H1 (cell line): ENCODE measurements at regions not wholly inside any gene's neighbourhood (a gene's known extent, or its start where the extent isn't known, plus 50 kb on each side); places are given as distances from the start of the nearest gene placed in this dataset.

Experiments used
- CTCF ChIA-PET: fragments of 300-600 bp; sonication (Branson Sonifier 250); formaldehyde crosslinking; loops from one replicate; lab custom pipeline; 2021; ENCODE audit not compliant: partially characterized antibody; lab: Charles Lee
- POLR2A ChIA-PET: fragments of 300-600 bp; sonication (Branson Sonifier 250); formaldehyde crosslinking; loops from one replicate; lab custom pipeline; 2021; ENCODE audit warnings: inconsistent platforms; ENCODE audit not compliant: partially characterized antibody; lab: Charles Lee
- DNase-seq, 2 experiments: peaks; one replicate each; pipeline versions ENCODE4 v3.0.0 to v3.0.0-alpha.2; 2010 to 2022; ENCODE audit warnings: low spot score in 2 of 2, low read depth in 1 of 2, mixed read lengths in 1 of 2
- FAIRE-seq: peaks from 2 replicates; lab custom pipeline; 2011; peaks lifted over from hg19 to GRCh38; lab: Jason Lieb, UNC
- H2AFZ ChIP-seq: 2 replicates; pipeline ENCODE4 v1.8.1; 2012; ENCODE audit warnings: low read length, inconsistent platforms
- H2AK5ac ChIP-seq: 2 replicates; pipeline ENCODE4 v1.6.1; 2013; ENCODE audit warnings: low read depth, low read length
- H2BK120ac ChIP-seq: replicated peaks from 2 replicates; pipeline ENCODE3; 2013; ENCODE audit warnings: low read depth, low read length, inconsistent platforms
- H2BK12ac ChIP-seq: 2 replicates; pipeline ENCODE4 v1.6.1; 2013; ENCODE audit warnings: low read depth, low read length
- H2BK15ac ChIP-seq: 2 replicates; pipeline ENCODE4 v1.6.1; 2013; ENCODE audit warnings: low read length
- H2BK20ac ChIP-seq: 2 replicates; pipeline ENCODE4 v1.6.1; 2013; ENCODE audit warnings: low read length
- H2BK5ac ChIP-seq: 2 replicates; pipeline ENCODE4 v1.6.1; 2013; ENCODE audit warnings: low read depth, low read length
- H3K14ac ChIP-seq: 2 replicates; pipeline ENCODE4 v1.6.1; 2013; ENCODE audit warnings: inconsistent platforms; ENCODE audit not compliant: insufficient read length
- H3K18ac ChIP-seq: 2 replicates; pipeline ENCODE4 v1.6.1; 2013; ENCODE audit warnings: low read length; ENCODE audit errors: extremely low read depth
- H3K23ac ChIP-seq: 2 replicates; pipeline ENCODE4 v1.6.1; 2013; ENCODE audit warnings: inconsistent platforms; ENCODE audit not compliant: insufficient read length
- H3K23me2 ChIP-seq: 2 replicates; pipeline ENCODE4 v1.6.1; 2013; ENCODE audit warnings: low read depth, low read length
- H3K27ac ChIP-seq: 2 replicates; pipeline ENCODE4 v1.6.1; 2011; ENCODE audit warnings: low read depth, low read length, inconsistent platforms
- H3K27me3 ChIP-seq, 4 experiments: replicated peaks in 1 of 4; 1 replicate in 1 of 4; 2 replicates in 3 of 4; pipeline versions ENCODE4 v1.6.1 to v1.8.1; 2011 to 2013; ENCODE audit warnings: low read length in 3 of 4, mild to moderate bottlenecking in 3 of 4, inconsistent platforms in 2 of 4, mixed read lengths in 2 of 4, moderate library complexity in 1 of 4; ENCODE audit not compliant: control insufficient read depth in 3 of 4, insufficient read depth in 3 of 4; ENCODE audit errors: extremely low read depth in 1 of 4
- H3K36me3 ChIP-seq, 4 experiments: 2 replicates each; pipeline versions ENCODE4 v1.6.1 to v1.8.1; 2011 to 2013; ENCODE audit warnings: mild to moderate bottlenecking in 4 of 4, low read length in 3 of 4, moderate library complexity in 2 of 4, control low read depth in 1 of 4, inconsistent platforms in 1 of 4; ENCODE audit not compliant: insufficient read depth in 4 of 4, control insufficient read depth in 2 of 4
- H3K4ac ChIP-seq: replicated peaks from 2 replicates; pipeline ENCODE3; 2013; ENCODE audit warnings: low read length, low read depth, mixed read lengths, inconsistent platforms; ENCODE audit not compliant: insufficient read length
- H3K4me1 ChIP-seq, 4 experiments: replicated peaks in 1 of 4; 1 replicate in 1 of 4; 2 replicates in 3 of 4; pipeline versions ENCODE4 v1.6.1 to v1.8.1; 2011 to 2013; ENCODE audit warnings: low read length in 3 of 4, inconsistent platforms in 2 of 4, mixed read lengths in 1 of 4; ENCODE audit not compliant: insufficient read depth in 4 of 4, control insufficient read depth in 3 of 4
- H3K4me2 ChIP-seq, 2 experiments: 2 replicates each; pipeline versions ENCODE4 v1.6.1 to v1.8.1; 2011 to 2013; ENCODE audit warnings: low read depth in 2 of 2, low read length in 2 of 2, control low read depth in 1 of 2, inconsistent platforms in 1 of 2, mild to moderate bottlenecking in 1 of 2; ENCODE audit not compliant: insufficient read depth in 1 of 2
- H3K4me3 ChIP-seq, 4 experiments: fragments of 200-600, 300-600 bp in 1 of 4; sonication (generic), shearing (Covaris generic), sonication (Bioruptor Twin) in 1 of 4; 2 replicates each; pipeline versions ENCODE4 v1.5.1 to v1.8.1; 2011 to 2016; ENCODE audit warnings: low read length in 4 of 4, low read depth in 3 of 4, control low read depth in 2 of 4, inconsistent platforms in 2 of 4, mild to moderate bottlenecking in 2 of 4, mixed read lengths in 1 of 4, moderate library complexity in 1 of 4; ENCODE audit not compliant: insufficient read depth in 2 of 4; ENCODE audit errors: extremely low read depth in 1 of 4
- H3K56ac ChIP-seq: replicated peaks from 2 replicates; pipeline ENCODE3; 2013; ENCODE audit warnings: low read depth, mild to moderate bottlenecking, mixed read lengths, low read length, inconsistent platforms; ENCODE audit not compliant: insufficient read length
- H3K79me1 ChIP-seq: 2 replicates; pipeline ENCODE4 v1.6.1; 2013; ENCODE audit warnings: low read depth, low read length, control low read depth
- H3K79me2 ChIP-seq, 2 experiments: 2 replicates each; pipeline versions ENCODE4 v1.6.1 to v1.8.1; 2012 to 2013; ENCODE audit warnings: low read length in 2 of 2, mild to moderate bottlenecking in 2 of 2, inconsistent platforms in 1 of 2; ENCODE audit not compliant: insufficient read depth in 2 of 2, control insufficient read depth in 1 of 2
- H3K9ac ChIP-seq, 4 experiments: replicated peaks in 1 of 4; 1 replicate in 1 of 4; 2 replicates in 3 of 4; pipeline versions ENCODE4 v1.6.1 to v1.8.1; 2011 to 2013; ENCODE audit warnings: low read depth in 3 of 4, low read length in 3 of 4, control low read depth in 2 of 4, mild to moderate bottlenecking in 2 of 4, moderate library complexity in 2 of 4, inconsistent platforms in 1 of 4; ENCODE audit errors: extremely low read depth in 1 of 4
- H3K9me3 ChIP-seq, 2 experiments: 2 replicates each; pipeline versions ENCODE4 v1.6.1 to v1.8.1; 2012 to 2013; ENCODE audit warnings: mild to moderate bottlenecking in 2 of 2, moderate library complexity in 2 of 2, control low read depth in 1 of 2, inconsistent platforms in 1 of 2, low read depth in 1 of 2, low read length in 1 of 2, mixed read lengths in 1 of 2; ENCODE audit not compliant: insufficient read depth in 2 of 2
- H4K20me1 ChIP-seq, 2 experiments: replicated peaks in 1 of 2; 2 replicates each; pipeline versions ENCODE3 to v1.8.1; 2011 to 2013; ENCODE audit warnings: inconsistent platforms in 2 of 2, low read length in 2 of 2, mild to moderate bottlenecking in 1 of 2; ENCODE audit not compliant: insufficient read depth in 2 of 2, control insufficient read depth in 1 of 2
- H4K5ac ChIP-seq: 2 replicates; pipeline ENCODE4 v1.6.1; 2013; ENCODE audit warnings: low read length, low read depth, mixed read lengths, inconsistent platforms; ENCODE audit not compliant: insufficient read length
- H4K8ac ChIP-seq: 2 replicates; pipeline ENCODE4 v1.8.0; 2013; ENCODE audit warnings: mild to moderate bottlenecking, moderate library complexity, low read length, inconsistent platforms; ENCODE audit not compliant: insufficient read depth; ENCODE audit errors: extremely low read depth
- H4K91ac ChIP-seq: replicated peaks from 2 replicates; pipeline ENCODE3; 2013; ENCODE audit warnings: low read length, mixed read lengths, inconsistent platforms; ENCODE audit not compliant: insufficient read length
- BCL11A ChIP-seq, 2 experiments: IDR thresholded peaks; one replicate each; pipeline ENCODE4 v1.6.1; 2011; ENCODE audit warnings: low read depth in 2 of 2, low read length in 2 of 2, mild to moderate bottlenecking in 2 of 2
- CEBPB ChIP-seq: IDR thresholded peaks from 2 replicates; pipeline ENCODE4 v1.6.1; 2012; ENCODE audit warnings: low read depth, low read length
- CHD2 ChIP-seq: IDR thresholded peaks from 2 replicates; pipeline ENCODE4 v1.6.1; 2012; ENCODE audit warnings: low read length, improper control_type of control experiment
- CTCF ChIP-seq, 3 experiments: IDR thresholded peaks; 1 replicate in 2 of 3; 2 replicates in 1 of 3; pipeline versions ENCODE4 v1.5.1 to v1.6.1; 2011; ENCODE audit warnings: low read length in 3 of 3, mild to moderate bottlenecking in 3 of 3, inconsistent platforms in 2 of 3, low read depth in 1 of 3, moderate library complexity in 1 of 3; ENCODE audit not compliant: insufficient read depth in 1 of 3; ENCODE audit errors: control extremely low read depth in 1 of 3
- NANOG ChIP-seq: IDR thresholded peaks from 2 replicates; pipeline ENCODE4 v1.6.1; 2011; ENCODE audit warnings: low read length, low read depth, mild to moderate bottlenecking, inconsistent platforms; ENCODE audit not compliant: insufficient read depth, poor library complexity, severe bottlenecking
- PHF8 ChIP-seq: fragments of 200-600 bp; sonication (generic); conservative IDR thresholded peaks from 2 replicates; pipeline ENCODE4 v1.7.1; 2012; ENCODE audit warnings: low read depth, mild to moderate bottlenecking, inconsistent platforms, low read length, moderate library complexity
- TEAD4 ChIP-seq: IDR thresholded peaks from 2 replicates; pipeline ENCODE4 v1.6.1; 2012; ENCODE audit warnings: low read depth, low read length, inconsistent platforms, mixed read lengths
- WGBS, 2 experiments: shearing (Covaris generic) in 1 of 2; methylation state at CpG; one replicate each; pipeline versions ENCODE4 v1.1.6 to v1.1.7; 2013 to 2015; ENCODE audit warnings: low lambda C conversion rate in 2 of 2, mixed read lengths in 2 of 2, inconsistent platforms in 1 of 2, low coverage in 1 of 2, missing lambda C conversion rate in 1 of 2; ENCODE audit not compliant: insufficient replicate concordance in 2 of 2, insufficient coverage in 1 of 2, insufficient read length in 1 of 2; ENCODE audit errors: extremely low coverage in 1 of 2, missing lambda C conversion rate in 1 of 2; 5-methylcytosine and 5-hydroxymethylcytosine counted together

DNA sequence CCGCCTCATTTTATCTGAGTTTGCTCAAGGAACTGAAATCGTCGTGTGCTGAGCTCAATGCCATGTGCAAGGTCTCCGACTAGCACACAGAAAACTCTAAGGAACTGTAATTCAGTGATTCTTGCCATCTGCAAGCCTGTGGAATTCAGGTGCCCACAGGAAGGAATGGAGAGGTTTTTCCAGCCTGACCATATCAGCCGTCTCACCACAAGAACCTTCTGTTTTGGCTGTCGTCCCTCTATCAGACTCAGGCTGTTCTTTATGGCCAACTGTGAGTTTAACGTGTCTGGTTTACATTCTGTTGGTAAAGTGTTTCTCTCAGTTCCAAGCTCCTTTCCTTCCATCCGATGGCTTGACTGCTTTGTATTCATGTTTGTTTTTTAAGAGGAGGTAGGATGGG is 293.5 kb downstream of the SPRY2 start:
- H4K91ac ChIP-seq, result no peak overlapping the region
- no peak overlapping the region for H3K27ac ChIP-seq
- H2BK12ac ChIP-seq, result no peak overlapping the region
- H4K20me1 ChIP-seq, result no peaks in the 10 kb centered on the region
- no peak overlapping the region for H3K4me2 ChIP-seq
- peak overlapping the region; percentile 82 for H2AFZ ChIP-seq
- H3K27me3 ChIP-seq, result no peaks in the 10 kb centered on the region; a peak in 1 of 7 replicates
- no peaks in the 10 kb centered on the region for H3K79me1 ChIP-seq
- ChIA-PET CTCF (no interaction called here), POLR2A (no interaction called here)
- H4K5ac ChIP-seq, result no peak overlapping the region
- H2AK5ac ChIP-seq, result no peak overlapping the region
- no peaks in the 10 kb centered on the region for H3K23me2 ChIP-seq
- H4K8ac ChIP-seq, result no peak overlapping the region
- H3K4ac ChIP-seq, result no peak overlapping the region
- peak overlapping the region in 1 of 4 experiments; percentile 40; a peak in 1 of 7 replicates for H3K9ac ChIP-seq
- WGBS, 2 experiments, result 88% methylated on average over 8 of the region's 8 CpGs; no CpG with 5 or more reads in 1 of the 2 experiments
- H2BK15ac ChIP-seq, result no peak overlapping the region
- H2BK20ac ChIP-seq, result no peak overlapping the region
- H3K79me2 ChIP-seq, result no peaks in the 10 kb centered on the region
- H3K14ac ChIP-seq, result no peak overlapping the region
- peaks cover 0 to 4% (median 1%) of the 10 kb centered on the region in 4 experiments; a peak in 2 of 7 replicates for H3K4me1 ChIP-seq
- H3K56ac ChIP-seq, result no peak overlapping the region
- no peak overlapping the region for H3K23ac ChIP-seq
- H3K18ac ChIP-seq, result no peak overlapping the region
- H3K9me3 ChIP-seq, result no peaks in the 10 kb centered on the region
- no peaks in the 10 kb centered on the region for H3K36me3 ChIP-seq
- no peak overlapping the region for H2BK120ac ChIP-seq
- FAIRE-seq (no peak), DNase-seq (no peak)
- TF ChIP-seq TEAD4, result no peak
- TF ChIP-seq PHF8, result no peak
- no peak for TF ChIP-seq CTCF (IDR thresholded peaks at IDR 0.05; ENCODE audit: control extremely low read depth in 1 of 3, insufficient read depth in 1 of 3, low read depth in 1 of 3, low read length in 3 of 3)
- TF ChIP-seq NANOG, result no peak
- no peak for TF ChIP-seq BCL11A (IDR thresholded peaks at IDR 0.05; ENCODE audit: low read depth in 2 of 2, low read length in 2 of 2)
- TF ChIP-seq CHD2, result no peak
- no peak for TF ChIP-seq CEBPB
- no peak overlapping the region for H2BK5ac ChIP-seq
- no peak overlapping the region for H3K4me3 ChIP-seq
